Putamen (tissue), 1 donor: ENCODE measurements at regions not wholly inside any gene's neighbourhood (a gene's known extent, or its start where the extent isn't known, plus 50 kb on each side); places are given as distances from the start of the nearest gene placed in this dataset.
A peak's percentile ranks its signal among the peaks of the same experiment; 100 is the strongest.
"Not testable (repeated sequence)": the region's sequence is repeated elsewhere in the genome, so short reads cannot be mapped to it uniquely, and the experiment has no call there.

Experiments
- DNase-seq: peaks from one replicate; pipeline ENCODE4 v3.0.0-alpha.2; 2016; ENCODE audit warnings: low spot score

DNA sequence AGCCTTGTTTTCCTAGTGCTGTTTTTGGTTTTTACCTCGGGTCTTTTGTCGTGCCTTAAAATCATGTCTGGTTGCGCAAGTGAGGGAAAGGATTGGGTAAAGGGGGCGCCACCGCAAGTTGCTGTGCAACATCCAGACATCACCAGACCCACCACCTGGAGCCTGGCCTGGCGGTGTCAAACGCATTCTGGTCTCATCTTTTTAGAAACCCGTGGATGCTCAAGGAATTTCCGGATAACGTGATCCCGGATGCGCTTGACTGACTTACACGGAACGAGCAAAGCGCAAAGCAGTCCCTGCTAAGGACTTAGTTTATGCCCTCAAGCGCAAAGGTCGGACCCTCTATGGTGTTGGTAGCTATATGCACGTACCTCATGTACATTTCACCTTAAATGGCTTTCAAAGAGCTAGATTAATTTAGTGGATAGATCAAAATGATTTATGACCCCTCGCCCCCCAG, 105.2 kb downstream of the OR2B2 start:
- no peak for DNase-seq

DNA sequence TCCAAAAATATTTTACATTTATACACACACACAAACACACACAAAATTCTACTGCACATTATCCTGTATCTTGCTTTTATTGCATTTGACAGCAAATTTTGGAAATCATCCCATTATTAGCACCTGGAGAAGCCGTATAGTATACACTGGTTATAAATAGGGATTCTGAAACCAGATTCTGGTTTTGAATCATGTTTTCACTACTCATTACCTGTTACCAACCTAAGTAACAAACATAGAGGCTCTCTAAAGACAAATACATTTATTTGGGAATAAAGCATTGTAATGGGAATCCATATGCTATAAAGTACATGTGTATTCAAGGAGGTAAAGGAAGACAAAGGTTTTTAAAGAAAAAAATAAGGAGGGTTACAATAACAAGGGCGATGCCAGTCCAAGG, 106.8 kb downstream of the OR2B2 start:
- no peak for DNase-seq

DNA sequence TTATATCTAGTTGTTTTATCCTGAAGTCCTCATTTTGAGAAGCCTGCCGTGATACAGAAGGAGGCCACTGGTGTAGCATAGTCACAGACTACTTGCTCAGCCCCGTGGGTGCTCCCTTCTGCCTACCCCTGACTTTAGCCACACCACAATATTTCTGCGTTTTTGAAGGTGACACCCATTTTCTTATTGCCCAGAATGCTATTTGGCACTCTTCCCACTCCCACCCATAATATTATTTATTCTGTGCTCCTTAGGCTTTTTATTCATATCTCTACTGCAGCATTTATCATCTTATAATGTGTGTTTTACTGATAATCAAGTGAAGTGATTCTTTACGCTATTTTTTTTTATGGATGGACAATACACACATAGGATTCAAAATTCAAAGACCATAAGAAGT, 107.3 kb downstream of the OR2B2 start:
- no peak for DNase-seq

DNA sequence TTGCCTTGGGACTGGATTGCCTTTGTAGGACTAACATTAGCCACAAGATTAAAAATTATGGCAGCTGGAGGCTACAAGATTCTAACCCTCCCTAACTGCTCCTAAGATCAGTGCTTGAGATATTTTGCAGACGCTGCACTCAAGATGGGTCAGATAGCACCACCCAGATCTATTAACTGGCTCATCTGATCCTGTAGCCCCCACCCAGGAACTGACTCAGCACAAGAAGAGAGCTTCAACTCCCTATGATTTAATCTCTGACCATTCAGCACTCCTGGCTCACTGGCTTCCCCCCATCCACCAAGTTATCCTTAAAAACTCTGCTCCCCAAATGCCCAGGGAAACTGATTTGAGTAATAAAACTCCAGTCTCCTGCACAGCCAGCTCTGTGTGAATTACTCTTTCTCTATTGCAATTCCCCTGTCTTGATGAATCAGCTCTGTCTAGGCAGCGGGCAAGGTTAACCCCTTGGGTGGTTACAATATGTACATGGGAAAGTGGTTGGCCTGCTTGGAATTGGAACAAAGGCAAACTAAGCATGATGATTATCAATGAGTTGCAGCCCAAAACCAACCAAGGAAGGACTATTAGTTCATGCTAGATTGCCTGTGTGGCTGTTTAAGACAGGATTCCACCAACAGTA, 111.3 kb downstream of the OR2B2 start:
- DNase-seq, result no peak

DNA sequence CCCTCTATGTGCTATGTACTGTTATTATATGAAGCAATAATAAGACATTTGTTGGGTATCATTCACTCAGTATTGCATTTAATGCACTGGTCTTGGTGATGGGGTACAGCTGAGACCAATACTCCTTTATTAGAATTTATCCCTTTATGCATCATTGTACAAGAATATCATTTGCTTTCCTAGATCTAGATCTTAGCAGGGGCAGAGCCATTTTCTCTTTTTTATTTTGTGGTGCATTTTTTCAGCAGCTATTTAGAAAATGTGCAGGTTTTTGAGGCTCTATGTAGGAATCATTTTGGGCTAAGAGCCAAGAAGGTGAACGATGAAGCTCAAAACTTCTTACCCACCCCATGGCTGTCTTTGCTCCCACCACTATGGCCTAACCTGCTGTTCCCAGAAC, 114.2 kb downstream of the OR2B2 start:
- DNase-seq, result no peak

DNA sequence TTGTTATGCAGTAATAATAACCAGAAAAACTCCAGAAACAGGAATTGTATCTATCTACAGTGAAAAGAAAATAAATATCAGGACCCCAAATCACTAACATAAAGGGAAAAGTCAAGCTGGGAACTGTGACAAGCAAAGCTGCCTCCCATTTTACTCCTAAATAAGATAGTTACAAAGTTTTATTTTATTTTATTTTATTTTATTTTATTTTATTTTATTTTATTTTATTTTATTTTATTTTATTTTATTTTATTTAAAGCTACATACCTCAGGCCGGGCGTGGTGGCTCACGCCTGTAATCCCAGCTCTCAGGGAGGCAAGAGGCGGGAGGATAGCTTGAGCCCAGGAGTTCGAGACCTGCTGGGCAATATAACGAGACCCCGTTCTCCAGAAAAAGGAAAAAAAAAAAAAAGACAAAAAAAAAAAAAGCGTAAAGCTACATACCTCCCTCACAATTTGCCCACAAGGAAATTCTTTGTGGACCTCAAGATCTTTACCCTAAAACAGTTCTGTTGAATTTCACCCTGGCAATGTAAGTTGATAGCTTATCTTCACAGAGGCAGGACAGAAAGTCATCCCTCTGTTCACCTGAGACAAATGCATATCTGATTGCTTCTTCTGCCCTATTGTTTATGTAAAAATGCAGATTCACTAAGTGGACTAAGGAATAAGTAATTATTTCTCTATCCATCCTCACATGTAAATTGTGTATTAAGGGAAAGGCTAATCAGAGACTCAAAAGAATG, 115.3 kb downstream of the OR2B2 start:
- DNase-seq, result not testable (repeated sequence)

DNA sequence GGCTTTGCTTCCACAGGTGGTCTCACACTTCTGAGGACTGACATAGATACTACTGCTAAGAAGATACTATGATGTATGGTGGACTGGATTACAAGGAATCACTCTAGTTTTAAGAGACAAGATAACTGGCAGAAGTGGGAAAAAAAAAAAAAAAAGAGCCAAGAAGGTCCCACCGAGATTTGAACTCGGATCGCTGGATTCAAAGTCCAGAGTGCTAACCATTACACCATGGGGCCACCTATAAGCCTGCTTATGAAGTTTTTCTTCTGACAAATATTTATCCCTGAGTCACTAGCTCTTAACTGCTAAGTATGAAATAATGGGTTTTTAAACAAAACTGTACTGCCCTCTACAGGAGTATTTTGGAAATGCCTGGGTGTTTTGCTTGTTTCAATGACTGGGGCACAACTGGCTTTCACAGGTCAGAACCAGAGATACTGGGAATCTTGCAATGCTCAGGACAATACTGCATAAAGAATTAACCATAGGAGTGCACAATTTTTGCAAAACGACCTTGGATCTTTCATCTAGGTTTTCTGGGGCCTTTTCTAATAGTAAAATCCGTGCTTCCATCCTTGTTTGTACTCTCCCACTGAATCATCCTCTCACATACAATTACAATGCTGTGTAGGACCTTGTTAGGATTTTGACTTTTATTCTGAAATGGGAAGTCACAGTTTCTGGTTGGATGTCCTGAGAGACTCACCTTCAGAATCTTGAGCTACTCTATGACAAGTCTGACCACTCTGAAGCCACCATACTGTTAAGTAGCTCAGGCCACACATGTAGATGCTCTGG, 116.3 kb downstream of the OR2B2 start:
- DNase-seq, result peak; percentile 76

DNA sequence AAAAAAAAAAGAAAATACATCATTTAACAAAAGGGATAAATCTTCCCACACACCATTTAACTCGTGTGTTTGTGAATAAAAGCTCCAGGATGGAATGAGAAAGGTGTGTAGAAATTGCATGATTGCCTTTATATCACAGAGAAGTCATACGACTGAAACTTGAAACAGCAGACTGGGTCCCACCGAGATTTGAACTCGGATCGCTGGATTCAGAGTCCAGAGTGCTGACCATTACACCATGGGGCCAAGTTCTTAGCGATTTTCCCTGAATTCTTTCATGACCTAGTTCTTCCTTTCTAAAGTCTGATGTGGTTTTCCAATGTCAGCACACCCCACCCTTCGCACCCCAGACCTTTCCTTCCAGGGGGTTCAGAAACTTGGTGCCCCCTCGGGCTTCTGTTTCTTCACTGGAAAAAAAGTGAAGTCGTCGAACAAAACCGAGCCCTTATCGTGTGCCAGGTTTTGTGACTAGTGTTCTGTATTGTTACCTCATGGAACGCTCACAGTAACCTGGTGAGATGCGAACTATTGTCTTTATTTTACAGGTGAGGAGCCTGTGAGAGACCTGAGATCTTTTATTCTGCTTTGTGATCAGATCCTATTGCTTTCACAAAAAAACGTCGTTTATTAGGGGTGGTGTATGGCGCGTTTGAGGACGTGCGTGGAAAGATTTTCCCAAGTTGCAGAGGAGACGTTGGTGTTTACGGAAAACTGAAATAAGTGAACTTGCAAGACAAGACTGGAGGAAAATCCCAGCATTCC, 120.8 kb downstream of the OR2B2 start:
- DNase-seq, result peak; percentile 35

DNA sequence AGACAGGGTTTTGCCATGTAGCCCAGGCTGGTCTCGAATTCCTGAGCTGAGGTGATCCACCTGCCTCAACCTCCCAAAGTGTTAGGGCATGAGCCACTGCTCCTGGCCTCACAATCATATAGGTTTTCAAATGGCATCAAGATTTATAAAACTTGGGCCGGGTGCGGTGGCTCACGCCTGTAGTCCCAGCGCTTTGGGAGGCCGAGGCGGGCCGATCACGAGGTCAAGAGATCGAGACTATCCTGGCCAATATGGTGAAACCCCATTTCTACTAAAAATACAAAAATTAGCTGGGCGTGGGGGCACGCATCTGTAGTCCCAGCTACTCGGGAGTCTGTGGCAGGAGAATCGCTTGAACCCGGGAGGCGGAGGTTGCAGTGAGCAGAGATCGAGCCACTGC, 123.8 kb downstream of the OR2B2 start:
- DNase-seq, result not testable (repeated sequence)

DNA sequence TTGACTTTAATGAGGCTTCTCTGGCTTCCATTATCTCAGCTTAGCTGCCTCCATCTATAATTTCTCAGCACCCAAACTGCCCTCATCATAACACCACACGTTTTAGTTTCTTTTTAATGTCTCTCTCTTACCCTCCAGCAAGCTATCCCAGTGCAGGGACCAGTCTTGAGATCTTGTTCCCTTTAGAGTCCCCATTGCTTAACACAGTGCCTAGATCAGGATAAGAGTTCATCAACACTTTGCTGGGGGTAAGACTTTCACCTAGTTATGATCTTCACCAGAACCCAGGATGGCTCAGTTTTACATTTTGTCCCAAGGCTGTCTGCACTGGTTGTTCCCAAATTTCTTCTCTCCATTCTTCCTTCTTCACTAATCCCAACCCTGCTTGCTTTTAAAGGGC, 126.1 kb downstream of the OR2B2 start:
- no peak for DNase-seq

DNA sequence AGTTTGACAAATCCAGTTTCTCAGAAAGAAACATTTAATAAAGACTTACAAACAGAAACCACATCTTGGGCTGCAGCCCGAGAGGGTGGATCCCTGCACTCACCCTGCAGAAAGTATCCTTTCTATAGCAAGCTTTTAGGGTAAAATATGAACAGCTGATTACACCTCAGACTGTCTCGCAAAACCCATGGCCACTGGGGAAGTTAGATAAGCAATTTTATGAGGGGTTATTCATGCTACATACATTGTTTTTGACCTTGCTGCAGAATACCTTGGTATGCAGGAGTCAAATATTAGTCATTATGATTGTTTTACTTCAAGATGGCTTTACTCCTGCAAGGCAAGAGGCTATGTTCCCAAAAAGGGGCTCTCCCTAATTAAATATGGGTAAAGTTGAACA, 126.9 kb downstream of the OR2B2 start:
- no peak for DNase-seq

DNA sequence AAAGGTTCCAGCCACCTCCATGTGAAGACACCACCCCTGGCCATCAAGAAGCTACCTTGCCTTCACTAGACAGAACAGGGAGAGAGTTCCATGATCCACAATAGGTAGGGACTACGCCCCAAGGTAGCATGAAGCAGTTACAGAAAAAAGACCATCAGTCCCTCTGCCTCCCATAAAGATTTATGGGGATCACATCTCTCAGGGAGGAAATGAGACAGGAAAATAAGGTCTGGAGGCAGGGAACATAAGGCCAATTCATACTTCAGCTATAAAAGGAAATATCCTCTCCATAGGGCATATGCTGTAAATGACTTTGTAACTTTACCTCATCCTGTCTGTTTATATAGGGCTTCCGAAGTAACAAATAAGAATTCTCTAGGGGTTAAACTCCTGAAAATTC, 129.4 kb downstream of the OR2B2 start:
- DNase-seq, result no peak

DNA sequence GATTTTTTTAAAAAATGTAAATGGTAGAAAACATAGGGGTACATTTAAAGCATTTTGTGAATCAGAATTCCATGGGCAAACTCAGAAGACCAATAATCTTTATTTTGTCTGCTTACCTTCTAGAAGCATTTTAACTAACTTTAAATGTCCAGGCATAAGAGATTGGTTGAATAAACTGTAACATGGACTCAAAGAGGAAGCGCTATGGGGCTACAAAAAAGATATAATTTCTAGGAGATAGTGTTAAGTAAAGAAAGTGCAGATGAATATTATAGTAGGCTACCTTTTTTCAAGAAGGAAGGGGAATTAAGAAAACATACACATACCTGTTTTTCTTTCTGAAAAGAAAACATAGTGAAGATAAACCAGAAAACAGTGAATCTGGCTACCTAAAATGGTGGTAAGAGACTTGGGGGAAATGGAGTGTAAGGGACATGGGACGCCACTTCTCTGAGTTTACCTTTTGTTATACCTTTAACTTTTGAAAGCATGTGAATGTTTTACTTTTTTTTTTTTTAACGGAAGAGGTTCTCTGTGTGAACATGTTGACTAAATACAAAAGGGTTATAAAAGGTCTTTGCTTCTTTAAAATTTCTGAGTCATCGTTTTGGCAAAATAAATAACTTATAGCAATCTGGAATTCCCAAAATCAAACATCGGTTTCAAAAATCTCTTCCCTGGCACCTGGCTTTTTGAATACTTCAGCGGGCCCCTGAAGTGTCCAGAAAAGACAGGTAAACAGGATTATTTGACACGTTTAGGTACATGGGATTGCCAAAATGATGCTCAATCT, 133.4 kb downstream of the OR2B2 start:
- no peak for DNase-seq

DNA sequence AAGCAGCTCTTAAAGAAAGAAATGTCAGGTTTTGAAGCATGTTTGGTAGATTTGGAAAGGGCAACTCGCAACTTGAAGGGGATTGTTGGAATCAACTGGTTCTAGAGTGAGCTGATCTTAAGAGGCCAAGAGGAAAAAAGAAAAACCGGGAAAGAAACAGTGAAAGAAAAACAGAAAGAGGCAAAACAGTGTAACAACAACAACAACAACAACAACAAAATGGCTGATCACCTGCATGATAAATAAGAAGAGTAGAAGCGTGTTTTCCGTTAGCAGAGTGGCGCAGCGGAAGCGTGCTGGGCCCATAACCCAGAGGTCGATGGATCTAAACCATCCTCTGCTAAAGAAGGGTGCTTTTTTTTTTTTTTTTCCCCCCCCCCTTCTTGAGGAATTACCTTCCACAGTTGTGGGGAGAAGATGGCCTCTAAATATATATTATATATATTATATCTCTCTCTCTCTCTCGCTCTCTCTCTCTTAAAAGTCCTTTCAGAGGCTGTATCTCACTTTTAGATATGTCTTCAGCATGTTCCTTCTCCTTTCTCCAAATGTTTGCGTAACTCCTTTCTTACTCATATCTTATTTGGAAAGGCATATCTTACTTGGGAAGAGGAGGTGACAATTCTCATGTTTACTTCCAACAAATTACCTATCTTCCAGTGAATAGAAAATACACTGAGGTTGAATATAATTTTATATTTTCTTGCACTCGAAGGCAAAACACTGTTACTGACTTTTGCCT, 134.4 kb downstream of the OR2B2 start:
- no peak for DNase-seq

DNA sequence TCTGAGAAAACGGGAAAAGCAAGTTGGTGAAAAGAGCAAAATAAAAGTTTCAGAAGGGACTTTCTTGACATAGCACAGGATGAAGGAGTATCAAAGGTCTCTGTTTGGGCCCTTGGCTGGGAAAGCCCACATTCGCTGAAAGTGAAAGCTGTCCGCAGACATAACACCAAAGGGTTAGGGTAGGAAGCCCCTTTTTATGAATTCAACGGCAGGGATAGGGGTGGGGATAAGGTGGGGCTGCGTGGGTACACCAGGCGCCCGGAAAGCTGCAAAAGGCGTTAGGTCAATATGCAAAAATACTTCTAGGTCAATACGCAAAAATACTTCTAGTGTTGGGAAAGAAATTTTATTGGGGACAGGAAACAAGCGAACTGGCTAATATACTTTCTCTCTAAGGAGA, 135.1 kb downstream of the OR2B2 start:
- no peak for DNase-seq

DNA sequence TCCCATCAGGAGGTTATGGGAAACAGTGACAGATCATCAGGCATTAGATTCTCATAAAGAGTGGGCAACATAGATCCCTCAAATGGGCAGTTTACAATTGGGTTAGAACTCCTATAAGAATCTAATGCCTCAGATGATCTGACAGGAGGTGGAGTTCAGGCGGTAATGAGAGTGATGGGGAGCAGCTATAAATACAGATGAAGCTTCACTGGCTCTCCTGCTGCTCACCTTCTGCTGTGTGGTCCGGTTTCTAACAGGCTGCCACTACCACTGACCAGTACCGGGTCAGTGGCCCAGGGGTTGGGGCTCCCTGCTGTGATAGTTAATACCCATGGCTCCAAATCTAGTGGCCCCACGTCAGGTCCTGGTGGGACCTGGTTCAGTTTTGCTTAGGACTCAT, 135.7 kb downstream of the OR2B2 start:
- DNase-seq, result no peak

DNA sequence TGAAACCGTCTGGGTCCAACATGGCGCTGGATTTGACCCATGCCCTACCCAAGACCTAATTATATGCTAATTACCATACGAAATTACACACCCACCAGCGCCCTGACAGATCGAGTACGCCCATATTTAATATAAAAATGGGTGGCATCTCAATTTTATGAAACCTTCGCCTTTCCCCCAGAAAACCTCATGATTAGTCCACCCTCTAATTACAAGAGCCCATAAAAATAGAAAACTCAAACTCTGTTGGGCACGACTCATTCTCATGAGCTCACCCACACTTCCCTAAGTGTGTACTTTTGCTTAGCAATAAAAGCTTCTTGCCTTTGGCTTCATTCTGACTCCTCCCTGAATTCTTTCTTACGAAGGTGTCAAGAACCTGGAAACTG, 136.4 kb downstream of the OR2B2 start:
- DNase-seq, result no peak

DNA sequence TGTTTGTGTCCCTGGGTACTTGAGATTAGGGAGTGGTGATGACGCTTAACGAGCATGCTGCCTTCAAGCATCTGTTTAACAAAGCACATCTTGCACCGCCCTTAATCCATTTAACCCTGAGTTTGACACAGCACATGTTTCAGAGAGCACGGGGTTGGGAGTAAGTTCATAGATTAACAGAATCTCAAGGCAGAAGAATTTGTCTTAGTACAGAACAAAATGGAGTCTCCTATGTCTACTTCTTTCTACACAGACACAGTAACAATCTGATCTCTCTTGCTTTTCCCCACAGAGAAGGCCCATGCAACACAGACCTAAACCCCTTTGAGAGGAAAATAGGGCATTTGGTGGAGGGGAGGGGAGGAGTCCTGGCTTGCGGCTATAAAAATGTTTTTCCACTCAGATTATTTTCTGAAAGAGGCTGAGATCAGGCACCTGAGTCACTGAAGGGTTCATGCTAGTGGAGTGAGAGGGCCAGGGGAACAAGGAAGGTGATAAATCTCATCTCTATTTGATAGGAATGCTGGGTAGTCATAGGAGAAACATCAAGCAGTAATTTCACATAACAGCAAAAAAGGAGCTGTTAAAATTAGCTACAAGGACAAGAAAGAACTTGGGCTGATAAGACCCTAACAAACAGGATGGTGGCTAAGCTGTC, 136.9 kb downstream of the OR2B2 start:
- DNase-seq, result not testable (repeated sequence)

DNA sequence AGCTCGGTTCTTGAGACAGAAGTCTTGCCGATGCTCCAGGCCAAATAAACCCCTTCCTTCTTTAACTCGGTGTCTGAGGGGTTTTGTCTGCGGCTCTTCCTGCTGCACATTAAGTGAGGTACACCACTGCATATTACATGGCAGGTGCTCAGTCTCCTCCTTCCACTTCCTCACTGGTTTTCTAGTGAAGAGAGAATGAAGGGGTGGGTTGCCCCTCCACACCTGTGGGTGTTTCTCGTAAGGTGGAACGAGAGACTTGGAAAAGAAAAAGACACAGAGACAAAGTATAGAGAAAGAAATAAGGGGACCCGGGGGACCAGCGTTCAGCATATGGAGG, 138.0 kb downstream of the OR2B2 start:
- not testable (repeated sequence) for DNase-seq

DNA sequence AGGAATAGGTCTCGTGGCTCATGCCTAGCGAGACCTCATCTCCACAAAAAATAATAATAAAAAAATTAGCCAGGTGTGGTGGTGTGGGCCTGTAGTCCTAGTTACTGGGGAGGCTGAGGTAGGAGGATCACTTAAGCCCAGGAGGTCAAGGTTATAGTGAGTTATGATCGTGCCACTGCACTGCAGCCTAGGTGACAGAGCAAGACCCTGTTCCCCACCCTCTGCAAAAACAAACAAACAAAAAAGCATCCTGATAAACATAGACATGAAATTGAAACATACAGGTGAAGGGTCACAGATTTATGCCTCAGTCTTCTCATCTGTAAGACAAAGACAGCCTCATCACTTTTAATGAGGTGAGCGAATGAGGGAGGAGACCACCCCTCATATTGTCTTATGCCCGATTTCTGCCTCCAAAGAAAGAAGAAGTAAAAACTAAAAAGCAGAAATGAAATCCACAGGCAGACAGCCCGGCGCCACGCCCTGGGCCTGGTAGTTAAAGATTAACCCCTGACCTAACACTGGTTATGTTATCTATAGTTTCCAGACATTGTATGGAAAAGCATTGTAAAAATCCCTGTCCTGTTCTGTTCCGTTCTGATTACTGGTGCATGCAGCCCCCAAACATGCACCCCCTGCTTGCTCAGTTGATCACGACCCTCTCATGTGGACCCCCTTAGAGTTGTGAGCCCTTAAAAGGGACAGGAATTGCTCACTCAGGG, 138.5 kb downstream of the OR2B2 start:
- not testable (repeated sequence) for DNase-seq
